Mesendoderm (in vitro differentiated cells): ENCODE measurements at regions not wholly inside any gene's neighbourhood (a gene's known extent, or its start where the extent isn't known, plus 50 kb on each side); places are given as distances from the start of the nearest gene placed in this dataset.

ENCODE experiments used
- DNase-seq: peaks from one replicate; pipeline ENCODE4 v3.0.0; 2013
- H2AK5ac ChIP-seq: 2 replicates; pipeline ENCODE4 v1.6.1; 2013; ENCODE audit warnings: low read length, inconsistent platforms
- H2BK120ac ChIP-seq: 2 replicates; pipeline ENCODE4 v1.6.1; 2013; ENCODE audit warnings: low read depth, mild to moderate bottlenecking, low read length, moderate library complexity, mixed read lengths
- H2BK15ac ChIP-seq: replicated peaks from 2 replicates; pipeline ENCODE4 v1.6.1; 2013; ENCODE audit warnings: low read depth, mild to moderate bottlenecking, moderate library complexity
- H2BK5ac ChIP-seq: 2 replicates; pipeline ENCODE4 v1.6.1; 2013; ENCODE audit warnings: low read length, inconsistent platforms
- H3K18ac ChIP-seq: 2 replicates; pipeline ENCODE4 v1.6.1; 2013; ENCODE audit warnings: mild to moderate bottlenecking, low read length, mixed read lengths
- H3K23ac ChIP-seq: one replicate; pipeline ENCODE4 v1.6.1; 2013; ENCODE audit warnings: low read length
- H3K27ac ChIP-seq: 2 replicates; pipeline ENCODE4 v1.5.1; 2013; ENCODE audit warnings: low read depth, mild to moderate bottlenecking, inconsistent platforms, low read length, moderate library complexity
- H3K27me3 ChIP-seq: 2 replicates; pipeline ENCODE4 v1.6.1; 2013; ENCODE audit warnings: low read length, control low read depth, mild to moderate bottlenecking, inconsistent platforms; ENCODE audit not compliant: insufficient read depth, poor library complexity
- H3K36me3 ChIP-seq: 2 replicates; pipeline ENCODE4 v1.6.1; 2013; ENCODE audit warnings: low read length, inconsistent platforms; ENCODE audit not compliant: control insufficient read depth, insufficient read depth
- H3K4ac ChIP-seq: one replicate; pipeline ENCODE4 v1.6.1; 2013; ENCODE audit warnings: low read depth, mild to moderate bottlenecking, low read length, moderate library complexity
- H3K4me1 ChIP-seq: 2 replicates; pipeline ENCODE4 v1.6.1; 2013; ENCODE audit warnings: low read depth, low read length, inconsistent platforms; ENCODE audit not compliant: control insufficient read depth
- H3K4me2 ChIP-seq: 2 replicates; pipeline ENCODE4 v1.6.1; 2013; ENCODE audit warnings: low read length
- H3K4me3 ChIP-seq: 2 replicates; pipeline ENCODE4 v1.5.1; 2013; ENCODE audit warnings: mild to moderate bottlenecking, low read length
- H3K56ac ChIP-seq: one replicate; pipeline ENCODE4 v1.6.1; 2013; ENCODE audit warnings: low read length
- H3K79me1 ChIP-seq: 2 replicates; pipeline ENCODE4 v1.6.1; 2013; ENCODE audit warnings: low read length, inconsistent platforms
- H3K79me2 ChIP-seq: 2 replicates; pipeline ENCODE4 v1.6.1; 2013; ENCODE audit warnings: mild to moderate bottlenecking, low read length; ENCODE audit not compliant: control insufficient read depth, insufficient read depth
- H3K9ac ChIP-seq: 2 replicates; pipeline ENCODE4 v1.6.1; 2013; ENCODE audit warnings: low read length, inconsistent platforms
- H4K5ac ChIP-seq: one replicate; pipeline ENCODE4 v1.6.1; 2013; ENCODE audit warnings: low read length
- H4K8ac ChIP-seq: one replicate; pipeline ENCODE4 v1.6.1; 2013; ENCODE audit warnings: low read depth, mild to moderate bottlenecking, control low read depth, low read length, moderate library complexity
- WGBS: extraction: QIAGEN DNeasy Blood & Tissue Kit; methylation state at CpG from one replicate; pipeline ENCODE4 v1.1.7; 2013; ENCODE audit warnings: low lambda C conversion rate, missing lambda C conversion rate; ENCODE audit not compliant: insufficient coverage; ENCODE audit errors: extremely low coverage; 5-methylcytosine and 5-hydroxymethylcytosine counted together

GRCh38 chr17:79339321-79339720, 264.7 kb downstream of the ENGASE start:
- no peaks in the 10 kb centered on the region for H3K27me3 ChIP-seq
- no peak overlapping the region for H3K4me2 ChIP-seq
- no peak overlapping the region for H3K56ac ChIP-seq
- H2BK15ac ChIP-seq, result no peak overlapping the region
- no peak overlapping the region for H2BK5ac ChIP-seq
- H3K9ac ChIP-seq, result no peak overlapping the region
- H3K23ac ChIP-seq, result no peak overlapping the region
- no peak overlapping the region for H2AK5ac ChIP-seq
- no peaks in the 10 kb centered on the region for H3K79me2 ChIP-seq
- H3K4ac ChIP-seq, result no peak overlapping the region
- H3K18ac ChIP-seq, result no peak overlapping the region
- no peaks in the 10 kb centered on the region for H3K79me1 ChIP-seq
- H4K8ac ChIP-seq, result no peak overlapping the region
- H3K4me3 ChIP-seq, result no peak overlapping the region
- H3K36me3 ChIP-seq, result no peaks in the 10 kb centered on the region
- no peak for DNase-seq
- no CpG with 5 or more reads among the region's 7 CpGs for WGBS
- no peak overlapping the region for H3K27ac ChIP-seq
- H3K4me1 ChIP-seq, result no peaks in the 10 kb centered on the region
- H4K5ac ChIP-seq, result no peak overlapping the region
- H2BK120ac ChIP-seq, result no peak overlapping the region

DNA sequence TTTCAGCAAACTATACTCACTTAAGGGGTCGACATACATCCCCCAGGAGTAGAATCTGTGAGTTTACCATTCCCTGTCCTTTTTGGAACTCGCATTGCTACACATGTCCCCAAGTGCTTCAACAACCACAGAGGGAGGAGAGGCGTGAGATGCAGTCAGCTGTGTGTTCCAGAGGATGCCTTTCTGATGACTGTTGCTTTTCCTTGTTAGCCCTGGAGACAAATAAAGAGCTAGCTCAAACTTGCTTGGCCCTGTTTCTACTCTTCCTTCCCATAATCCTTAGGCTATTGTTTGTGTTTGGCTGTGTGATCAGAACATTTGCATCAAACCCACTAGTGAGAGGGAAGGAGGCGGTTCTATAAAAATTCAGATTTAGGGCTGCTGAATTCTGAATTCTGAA, 264.0 kb downstream of the ENGASE start:
- no peak overlapping the region for H4K8ac ChIP-seq
- no peak overlapping the region for H3K23ac ChIP-seq
- H3K27ac ChIP-seq, result no peak overlapping the region
- H2AK5ac ChIP-seq, result no peak overlapping the region
- peak; percentile 54 for DNase-seq
- no peak overlapping the region for H2BK120ac ChIP-seq
- H3K9ac ChIP-seq, result no peak overlapping the region
- no peak overlapping the region for H3K4me2 ChIP-seq
- no peaks in the 10 kb centered on the region for H3K79me2 ChIP-seq
- no peak overlapping the region for H4K5ac ChIP-seq
- H3K27me3 ChIP-seq, result no peaks in the 10 kb centered on the region
- H3K4me3 ChIP-seq, result no peak overlapping the region
- no CpG with 5 or more reads among the region's 4 CpGs for WGBS
- H3K18ac ChIP-seq, result no peak overlapping the region
- no peak overlapping the region for H3K56ac ChIP-seq
- H3K36me3 ChIP-seq, result no peaks in the 10 kb centered on the region
- H3K79me1 ChIP-seq, result no peaks in the 10 kb centered on the region
- H2BK15ac ChIP-seq, result no peak overlapping the region
- no peaks in the 10 kb centered on the region for H3K4me1 ChIP-seq
- H3K4ac ChIP-seq, result no peak overlapping the region
- no peak overlapping the region for H2BK5ac ChIP-seq

DNA sequence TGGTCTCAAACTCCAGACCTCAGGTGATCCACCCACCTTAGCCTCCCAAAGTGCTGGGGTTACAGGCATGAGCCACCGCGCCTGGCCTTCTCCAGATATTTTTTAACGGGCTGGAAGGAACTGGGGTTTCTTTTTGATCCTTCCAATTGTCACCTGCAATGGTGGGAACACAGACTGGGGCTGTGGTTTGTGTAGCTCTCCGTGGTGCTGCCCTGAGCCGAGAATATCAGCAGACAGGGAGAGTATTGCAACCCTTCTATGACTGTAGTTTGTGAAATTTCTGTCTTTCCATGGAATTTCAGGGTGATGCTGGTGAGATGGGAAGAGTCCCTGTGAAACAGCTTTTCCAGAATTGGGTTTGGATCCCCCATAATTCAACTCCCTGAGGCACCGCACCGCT, 263.5 kb downstream of the ENGASE start:
- H2BK120ac ChIP-seq, result no peak overlapping the region
- H3K4me1 ChIP-seq, result no peaks in the 10 kb centered on the region
- no peak overlapping the region for H4K8ac ChIP-seq
- no peak overlapping the region for H3K23ac ChIP-seq
- H3K56ac ChIP-seq, result no peak overlapping the region
- H4K5ac ChIP-seq, result no peak overlapping the region
- H2BK15ac ChIP-seq, result no peak overlapping the region
- H3K27me3 ChIP-seq, result no peaks in the 10 kb centered on the region
- no peak overlapping the region for H2AK5ac ChIP-seq
- H3K9ac ChIP-seq, result no peak overlapping the region
- H3K79me1 ChIP-seq, result no peaks in the 10 kb centered on the region
- H3K18ac ChIP-seq, result no peak overlapping the region
- no peaks in the 10 kb centered on the region for H3K36me3 ChIP-seq
- no peaks in the 10 kb centered on the region for H3K79me2 ChIP-seq
- H3K4me3 ChIP-seq, result no peak overlapping the region
- H3K4me2 ChIP-seq, result no peak overlapping the region
- DNase-seq, result peak; percentile 17
- H3K4ac ChIP-seq, result no peak overlapping the region
- H2BK5ac ChIP-seq, result no peak overlapping the region
- WGBS, result no CpG with 5 or more reads among the region's 7 CpGs
- no peak overlapping the region for H3K27ac ChIP-seq

GRCh38 chr17:79337053-79337452, 262.4 kb downstream of the ENGASE start:
- Histone ChIP-seq H2BK120ac (no peak overlapping the region), H3K4ac (no peak overlapping the region), H2BK5ac (no peak overlapping the region), H2BK15ac (no peak overlapping the region), H3K4me2 (no peak overlapping the region), H4K8ac (no peak overlapping the region), H3K4me3 (no peak overlapping the region), H3K79me2 (no peaks in the 10 kb centered on the region), H3K27me3 (no peaks in the 10 kb centered on the region), H3K23ac (no peak overlapping the region), H3K4me1 (no peaks in the 10 kb centered on the region), H3K18ac (no peak overlapping the region), H3K27ac (no peak overlapping the region), H3K9ac (no peak overlapping the region), H2AK5ac (no peak overlapping the region), H3K36me3 (no peaks in the 10 kb centered on the region), H3K79me1 (no peaks in the 10 kb centered on the region), H4K5ac (no peak overlapping the region), H3K56ac (no peak overlapping the region)
- DNase-seq, result no peak
- WGBS, result no CpG with 5 or more reads among the region's 8 CpGs

GRCh38 chr17:79335456-79335855, 260.8 kb downstream of the ENGASE start:
- Histone ChIP-seq H3K56ac (no peak overlapping the region), H3K79me1 (no peaks in the 10 kb centered on the region), H2BK5ac (no peak overlapping the region), H3K18ac (no peak overlapping the region), H3K4me3 (no peak overlapping the region), H3K36me3 (no peaks in the 10 kb centered on the region), H2AK5ac (no peak overlapping the region), H3K79me2 (no peaks in the 10 kb centered on the region), H3K4me2 (no peak overlapping the region), H3K4ac (no peak overlapping the region), H2BK15ac (no peak overlapping the region), H3K27me3 (no peaks in the 10 kb centered on the region), H3K4me1 (no peaks in the 10 kb centered on the region), H4K5ac (no peak overlapping the region), H2BK120ac (no peak overlapping the region), H3K9ac (no peak overlapping the region), H4K8ac (no peak overlapping the region), H3K23ac (no peak overlapping the region), H3K27ac (no peak overlapping the region)
- WGBS, result no CpG with 5 or more reads among the region's 12 CpGs
- no peak for DNase-seq

DNA sequence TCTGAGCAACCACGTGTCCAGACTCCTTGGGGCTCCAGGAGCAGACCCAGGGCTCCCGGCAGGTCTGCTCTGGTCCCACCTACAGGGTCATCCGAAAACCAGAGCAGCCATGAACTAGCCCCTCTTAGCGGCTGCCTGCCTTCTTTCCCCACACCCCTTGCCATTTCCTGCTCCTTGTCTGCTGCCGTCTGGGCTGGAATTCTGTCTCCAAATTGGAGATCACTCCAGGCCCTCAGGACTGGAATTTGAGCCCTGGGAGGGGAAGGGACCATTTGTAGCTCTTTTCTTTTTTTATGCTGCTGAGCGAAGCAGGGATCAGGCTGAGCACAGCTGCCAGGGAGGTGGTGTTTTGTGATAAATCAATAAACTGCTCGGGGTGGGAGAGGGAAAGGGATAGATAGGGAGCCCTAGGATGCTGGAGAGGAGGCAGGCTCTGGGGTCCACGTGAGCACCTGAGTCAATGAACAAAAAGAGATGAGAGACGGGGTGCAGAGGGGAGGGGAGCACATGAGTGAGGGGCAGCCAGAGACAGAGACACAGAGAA, 257.5 kb downstream of the ENGASE start:
- H3K9ac ChIP-seq, result no peak overlapping the region
- no peak overlapping the region for H3K56ac ChIP-seq
- H3K79me1 ChIP-seq, result no peaks in the 10 kb centered on the region
- H4K8ac ChIP-seq, result no peak overlapping the region
- no peaks in the 10 kb centered on the region for H3K4me1 ChIP-seq
- no peak overlapping the region for H2BK5ac ChIP-seq
- no peak overlapping the region for H3K23ac ChIP-seq
- H2BK120ac ChIP-seq, result no peak overlapping the region
- peak; percentile 50 for DNase-seq
- no peak overlapping the region for H2AK5ac ChIP-seq
- no peak overlapping the region for H3K27ac ChIP-seq
- no peak overlapping the region for H3K4me2 ChIP-seq
- H3K36me3 ChIP-seq, result no peaks in the 10 kb centered on the region
- no peaks in the 10 kb centered on the region for H3K79me2 ChIP-seq
- no peak overlapping the region for H3K4ac ChIP-seq
- no peak overlapping the region for H3K18ac ChIP-seq
- no CpG with 5 or more reads among the region's 9 CpGs for WGBS
- H2BK15ac ChIP-seq, result no peak overlapping the region
- H3K27me3 ChIP-seq, result no peaks in the 10 kb centered on the region
- no peak overlapping the region for H3K4me3 ChIP-seq
- H4K5ac ChIP-seq, result no peak overlapping the region
